Activated CD4-positive, alpha-beta T cell treated with anti-CD3 and anti-CD28 coated beads, Interleukin-2, amount 10 ng/mL, durations not matched to agents 24 days and 14 days (primary cell): ENCODE measurements at regions not wholly inside any gene's neighbourhood (a gene's known extent, or its start where the extent isn't known, plus 50 kb on each side); places are given as distances from the start of the nearest gene placed in this dataset.

ENCODE experiments used
- DNase-seq: peaks from one replicate; pipeline ENCODE4 v3.0.0; 2022
- H3K27ac Mint-ChIP-seq: one replicate; pipeline ENCODE4 v1.8.0; 2022; ENCODE audit warnings: mild to moderate bottlenecking, mixed read lengths
- H3K27me3 Mint-ChIP-seq: one replicate; pipeline ENCODE4 v1.8.0; 2022; ENCODE audit warnings: mixed read lengths
- H3K36me3 Mint-ChIP-seq: one replicate; pipeline ENCODE4 v1.8.0; 2022; ENCODE audit warnings: low read depth, mild to moderate bottlenecking, mixed read lengths
- H3K4me1 Mint-ChIP-seq: one replicate; pipeline ENCODE4 v1.8.0; 2021; ENCODE audit warnings: mixed read lengths
- H3K4me3 Mint-ChIP-seq: one replicate; pipeline ENCODE4 v1.8.0; 2022; ENCODE audit warnings: mild to moderate bottlenecking, moderate library complexity, mixed read lengths
- H3K9me3 Mint-ChIP-seq: one replicate; pipeline ENCODE4 v1.8.0; 2021; ENCODE audit warnings: mixed read lengths
- intact Hi-C: fragments of 100-400 bp; cut with micrococcal nuclease; formaldehyde crosslinking; loops from one replicate; pipeline ENCODE4 v1.15.1; 2023

GRCh38 chr2:181114021-181114420 lies 133.6 kb downstream of the UBE2E3 start:
- Mint-ChIP-seq H3K4me1 (peaks cover 21% of the 10 kb centered on the region), H3K27me3 (no peaks in the 10 kb centered on the region), H3K4me3 (no peak overlapping the region), H3K9me3 (peaks cover 30% of the 10 kb centered on the region), H3K36me3 (peaks cover 22% of the 10 kb centered on the region), H3K27ac (no peak overlapping the region)
- peak; percentile 54 for DNase-seq
- intact Hi-C loops: no loop called here

GRCh38 chr2:181116261-181116660 lies 135.9 kb downstream of the UBE2E3 start:
- H3K4me1 Mint-ChIP-seq: peaks cover 21% of the 10 kb centered on the region
- intact Hi-C loops: no loop called here
- H3K9me3 Mint-ChIP-seq: peaks cover 30% of the 10 kb centered on the region
- H3K27ac Mint-ChIP-seq: no peak overlapping the region
- no peaks in the 10 kb centered on the region for H3K27me3 Mint-ChIP-seq
- H3K36me3 Mint-ChIP-seq: peaks cover 18% of the 10 kb centered on the region
- DNase-seq: peak; percentile 32
- H3K4me3 Mint-ChIP-seq: no peak overlapping the region

- H3K27ac Mint-ChIP-seq: no peak overlapping the region
- intact Hi-C loops: no loop called here
- peaks cover 26% of the 10 kb centered on the region for H3K4me1 Mint-ChIP-seq
- DNase-seq: peak; percentile 54
- H3K27me3 Mint-ChIP-seq: no peaks in the 10 kb centered on the region
- peaks cover 30% of the 10 kb centered on the region for H3K9me3 Mint-ChIP-seq
- H3K4me3 Mint-ChIP-seq: no peak overlapping the region
- H3K36me3 Mint-ChIP-seq: peaks cover 20% of the 10 kb centered on the region
Observed at GRCh38 chr2:181117206-181117925, 137.0 kb downstream of the UBE2E3 start.

- H3K9me3 Mint-ChIP-seq: peaks cover 21% of the 10 kb centered on the region
- DNase-seq: no peak
- intact Hi-C loops: loop anchor here (5.0 kb wide), 1 partner anchor 102 kb away; no protein-coding TSS in a partner anchor
- no peak overlapping the region for H3K4me3 Mint-ChIP-seq
- H3K27me3 Mint-ChIP-seq: no peaks in the 10 kb centered on the region
- H3K27ac Mint-ChIP-seq: no peak overlapping the region
- peaks cover 45% of the 10 kb centered on the region for H3K4me1 Mint-ChIP-seq
- peaks cover 22% of the 10 kb centered on the region for H3K36me3 Mint-ChIP-seq
Observed at GRCh38 chr2:181120625-181121024, 140.2 kb downstream of the UBE2E3 start.

GRCh38 chr2:181121996-181122395 lies 141.6 kb downstream of the UBE2E3 start:
- Mint-ChIP-seq H3K36me3 (peaks cover 25% of the 10 kb centered on the region), H3K27ac (no peak overlapping the region), H3K27me3 (no peaks in the 10 kb centered on the region), H3K4me1 (peaks cover 55% of the 10 kb centered on the region), H3K4me3 (no peak overlapping the region), H3K9me3 (peaks cover 21% of the 10 kb centered on the region)
- intact Hi-C loops: loop anchor here (5.0 kb wide), 1 partner anchor 100 kb away; no protein-coding TSS in a partner anchor
- peak; percentile 55 for DNase-seq

GRCh38 chr2:181122601-181123000 lies 142.2 kb downstream of the UBE2E3 start:
- Mint-ChIP-seq H3K27me3 (no peaks in the 10 kb centered on the region), H3K4me3 (no peak overlapping the region), H3K9me3 (peaks cover 21% of the 10 kb centered on the region), H3K36me3 (peaks cover 24% of the 10 kb centered on the region), H3K27ac (no peak overlapping the region), H3K4me1 (peaks cover 56% of the 10 kb centered on the region)
- DNase-seq: no peak
- intact Hi-C loops: loop anchor here (5.0 kb wide), 1 partner anchor 100 kb away; no protein-coding TSS in a partner anchor

GRCh38 chr2:181123798-181124231 lies 143.4 kb downstream of the UBE2E3 start:
- DNase-seq: peak; percentile 93
- H3K27ac Mint-ChIP-seq: peak overlapping the region; percentile 90
- peaks cover 55% of the 10 kb centered on the region for H3K4me1 Mint-ChIP-seq
- H3K36me3 Mint-ChIP-seq: peaks cover 19% of the 10 kb centered on the region
- peaks cover 12% of the 10 kb centered on the region for H3K9me3 Mint-ChIP-seq
- intact Hi-C loops: loop anchor here (1.0 to 5.0 kb wide), 7 partner anchors 17 to 333 kb away; partner anchors contain the start of gene ITGA4
- H3K27me3 Mint-ChIP-seq: no peaks in the 10 kb centered on the region
- H3K4me3 Mint-ChIP-seq: peak overlapping the region; percentile 70

- H3K36me3 Mint-ChIP-seq: peaks cover 20% of the 10 kb centered on the region
- peaks cover 56% of the 10 kb centered on the region for H3K4me1 Mint-ChIP-seq
- peaks cover 12% of the 10 kb centered on the region for H3K9me3 Mint-ChIP-seq
- H3K27ac Mint-ChIP-seq: peak overlapping the region; percentile 90
- no peaks in the 10 kb centered on the region for H3K27me3 Mint-ChIP-seq
- DNase-seq: peak; percentile 66
- intact Hi-C loops: loop anchor here (1.0 to 5.0 kb wide), 6 partner anchors 18 to 333 kb away; partner anchors contain the start of gene ITGA4
- H3K4me3 Mint-ChIP-seq: peak overlapping the region; percentile 70
Observed at GRCh38 chr2:181124497-181124896, 144.1 kb downstream of the UBE2E3 start.

GRCh38 chr2:181125359-181125758 lies 145.0 kb downstream of the UBE2E3 start:
- Mint-ChIP-seq H3K36me3 (peaks cover 22% of the 10 kb centered on the region), H3K4me1 (peaks cover 57% of the 10 kb centered on the region), H3K9me3 (peaks cover 11% of the 10 kb centered on the region), H3K27ac (peak overlapping the region; percentile 90), H3K27me3 (no peaks in the 10 kb centered on the region), H3K4me3 (peak overlapping the region; percentile 70)
- intact Hi-C loops: loop anchor here (2.0 kb wide), 2 partner anchors 39 to 71 kb away; no protein-coding TSS in a partner anchor
- peak; percentile 73 for DNase-seq

- peaks cover 3% of the 10 kb centered on the region for H3K9me3 Mint-ChIP-seq
- peaks cover 55% of the 10 kb centered on the region for H3K4me1 Mint-ChIP-seq
- peaks cover 15% of the 10 kb centered on the region for H3K36me3 Mint-ChIP-seq
- peak overlapping the region; percentile 70 for H3K4me3 Mint-ChIP-seq
- peak overlapping the region; percentile 90 for H3K27ac Mint-ChIP-seq
- peak; percentile 58 for DNase-seq
- intact Hi-C loops: no loop called here
- H3K27me3 Mint-ChIP-seq: no peaks in the 10 kb centered on the region
Observed at GRCh38 chr2:181126311-181126868, 146.0 kb downstream of the UBE2E3 start.

GRCh38 chr2:181128199-181128598 lies 147.8 kb downstream of the UBE2E3 start:
- Mint-ChIP-seq H3K4me1 (peaks cover 60% of the 10 kb centered on the region), H3K9me3 (peaks cover 3% of the 10 kb centered on the region), H3K36me3 (peaks cover 16% of the 10 kb centered on the region), H3K27ac (peak overlapping the region; percentile 76), H3K4me3 (peak overlapping the region; percentile 22), H3K27me3 (no peaks in the 10 kb centered on the region)
- DNase-seq: no peak
- intact Hi-C loops: loop anchor here (1.0 kb wide), 2 partner anchors 14 to 22 kb away; no protein-coding TSS in a partner anchor

GRCh38 chr2:181129364-181130056 lies 149.1 kb downstream of the UBE2E3 start:
- Mint-ChIP-seq H3K27ac (peak overlapping the region; percentile 65), H3K4me3 (peak overlapping the region; percentile 22), H3K27me3 (no peaks in the 10 kb centered on the region), H3K9me3 (peaks cover 3% of the 10 kb centered on the region), H3K4me1 (peaks cover 52% of the 10 kb centered on the region), H3K36me3 (peaks cover 19% of the 10 kb centered on the region)
- peak; percentile 61 for DNase-seq
- intact Hi-C loops: no loop called here

- Mint-ChIP-seq H3K9me3 (peaks cover 3% of the 10 kb centered on the region), H3K27ac (peak overlapping the region; percentile 87), H3K36me3 (peaks cover 22% of the 10 kb centered on the region), H3K4me3 (peak overlapping the region; percentile 74), H3K27me3 (no peaks in the 10 kb centered on the region), H3K4me1 (peaks cover 45% of the 10 kb centered on the region)
- intact Hi-C loops: no loop called here
- no peak for DNase-seq
Observed at GRCh38 chr2:181130686-181131085, 150.3 kb downstream of the UBE2E3 start.
